Retina (tissue), 1 donor: ENCODE measurements at regions not wholly inside any gene's neighbourhood (a gene's known extent, or its start where the extent isn't known, plus 50 kb on each side); places are given as distances from the start of the nearest gene placed in this dataset.

Experiments used
- DNase-seq: peaks from one replicate; pipeline ENCODE4 v3.0.0-alpha.2; 2016

GRCh38 chr1:36539526-36539925 is 56.8 kb upstream of the CSF3R start:
- DNase-seq: no peak

- no peak for DNase-seq
Measured at GRCh38 chr1:36537991-36538390, 55.3 kb upstream of the CSF3R start.

- DNase-seq: no peak
Measured at GRCh38 chr1:36537190-36537768, 54.6 kb upstream of the CSF3R start.

DNA sequence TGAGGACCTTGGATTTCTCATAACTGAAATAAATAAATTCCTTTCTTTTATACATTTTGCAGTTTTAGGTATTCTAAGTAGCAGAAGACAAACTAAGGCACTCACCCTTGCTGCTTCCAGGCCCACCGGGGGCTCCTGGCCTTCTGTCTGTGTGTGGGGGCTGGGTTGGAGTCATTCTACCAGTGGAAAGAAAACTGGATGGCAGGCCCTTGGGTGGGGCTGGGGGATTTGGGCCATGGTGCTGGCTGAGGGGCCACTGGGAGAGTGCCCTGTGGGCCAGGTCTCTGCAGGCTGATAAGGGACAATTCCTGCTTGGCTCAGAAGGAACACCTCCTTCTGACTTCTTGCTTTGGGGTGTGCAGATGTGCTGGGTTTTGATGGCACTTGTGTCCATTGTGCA is 54.0 kb upstream of the CSF3R start:
- no peak for DNase-seq

GRCh38 chr1:36534711-36535412 is 52.1 kb upstream of the CSF3R start:
- no peak for DNase-seq

- DNase-seq: no peak
Measured at GRCh38 chr1:36533897-36534296, 51.2 kb upstream of the CSF3R start.

DNA sequence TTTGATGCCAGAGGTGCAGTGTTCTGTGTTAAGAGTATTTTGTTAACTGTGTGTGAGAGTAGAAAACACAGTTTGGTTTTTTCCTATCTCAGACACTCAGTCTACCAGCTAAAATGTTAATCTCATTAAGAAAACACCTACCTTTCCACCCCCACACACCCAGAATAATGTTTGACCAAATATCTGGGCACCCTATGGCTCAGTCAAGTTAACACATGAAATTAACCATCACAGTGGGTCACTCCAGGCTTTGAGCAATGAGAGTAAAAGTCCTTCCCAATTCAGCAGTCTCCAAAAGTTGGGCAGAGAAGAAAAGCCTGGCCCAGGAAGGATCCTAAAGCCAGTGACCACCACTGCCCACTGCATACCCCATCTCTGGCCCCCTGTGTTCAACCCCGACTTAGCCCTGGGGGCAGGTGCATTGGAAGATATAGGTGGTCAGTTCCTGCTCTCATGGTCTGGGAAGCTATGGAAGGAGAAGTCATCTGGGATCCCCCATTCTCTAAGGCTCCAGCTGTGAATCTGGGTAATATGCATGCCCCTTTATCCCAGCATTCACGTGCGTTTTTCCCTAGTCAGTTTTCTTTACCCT is 50.2 kb upstream of the CSF3R start:
- DNase-seq: no peak
